GM18517 (cell line): ENCODE measurements at regions not wholly inside any gene's neighbourhood (a gene's known extent, or its start where the extent isn't known, plus 50 kb on each side); places are given as distances from the start of the nearest gene placed in this dataset.
A peak's percentile ranks its signal among the peaks of the same experiment; 100 is the strongest.
"Not testable (repeated sequence)": the region's sequence is repeated elsewhere in the genome, so short reads cannot be mapped to it uniquely, and the experiment has no call there.

Experiments used
- ATAC-seq: cut with Tn5 transposase; IDR thresholded peaks from one replicate; pipeline ENCODE4 v1.9.1; 2021; ENCODE audit warnings: mild to moderate bottlenecking, moderate library complexity; ENCODE audit not compliant: unreplicated experiment

DNA sequence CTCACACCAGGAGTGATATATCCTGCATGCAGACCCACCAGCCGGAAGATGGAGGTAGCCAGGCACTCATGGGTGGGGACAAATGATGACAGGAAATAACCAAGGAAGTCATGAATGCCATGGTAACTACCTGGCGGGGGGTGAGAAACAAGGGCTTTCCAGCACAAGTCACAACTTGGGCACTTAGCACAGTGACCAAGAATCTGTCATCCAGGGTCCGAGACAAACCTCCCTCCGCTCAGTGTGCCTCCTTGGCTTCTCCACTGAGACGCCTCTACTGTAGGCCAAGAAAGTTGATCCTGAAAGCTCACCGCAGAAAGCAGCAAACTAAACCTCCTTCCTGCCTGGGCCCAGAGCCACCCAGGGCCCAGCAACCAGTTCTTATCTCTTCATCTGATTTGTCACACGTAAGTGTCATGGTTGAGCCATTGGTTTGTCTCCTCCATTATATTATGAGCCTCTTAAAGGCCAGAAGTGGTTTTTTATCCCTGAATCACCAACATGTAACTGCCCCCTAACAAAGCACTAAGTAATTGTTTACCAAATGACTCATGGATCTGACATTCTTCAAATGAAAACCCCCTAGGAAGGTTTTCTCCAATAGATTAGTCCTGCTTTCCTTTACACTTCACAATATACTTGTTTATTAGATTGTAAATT lies 84.3 kb upstream of the TAB2 start:
- no peak for ATAC-seq

DNA sequence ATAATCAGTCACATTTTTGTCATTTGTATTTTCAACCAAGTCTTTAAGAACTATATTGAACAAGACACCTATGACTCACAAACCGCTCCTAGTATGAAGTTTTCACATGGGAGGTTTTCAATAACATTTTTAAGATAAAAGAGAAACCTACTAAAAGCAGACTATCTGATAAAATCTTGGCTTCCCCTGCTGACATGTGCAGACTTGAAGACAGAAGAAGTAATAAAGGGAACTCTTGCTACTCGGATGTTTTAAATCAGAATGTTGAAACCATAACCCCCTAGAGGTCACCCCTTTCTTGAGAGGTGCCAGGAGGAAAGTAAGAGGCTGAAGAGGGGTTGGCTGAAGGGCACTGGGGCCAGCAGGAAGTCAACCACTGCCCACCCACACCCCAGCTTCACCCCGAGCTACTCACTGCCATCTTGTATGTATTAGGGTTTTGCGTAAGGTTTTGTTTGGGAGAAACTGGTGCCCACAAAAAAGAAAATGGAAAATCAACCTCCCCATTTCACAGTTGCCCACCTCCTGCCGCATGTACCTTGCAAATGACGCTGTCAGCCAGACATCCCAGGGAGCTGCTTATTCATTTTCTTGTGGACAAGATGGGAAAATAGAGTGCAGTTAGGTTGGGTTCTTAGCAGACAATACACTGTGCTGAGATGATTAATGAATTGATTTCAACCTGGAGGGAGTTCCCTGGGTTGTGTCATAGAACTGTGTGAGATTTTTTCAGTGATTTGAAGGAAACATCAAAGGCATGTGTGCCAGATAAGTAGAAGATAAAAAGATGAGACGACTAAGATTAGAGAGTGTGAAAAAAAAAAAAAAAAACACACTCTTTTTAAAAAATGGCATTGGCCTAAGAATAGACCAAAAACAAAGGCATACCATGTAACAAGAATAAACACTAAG lies 83.2 kb upstream of the TAB2 start:
- ATAC-seq = no peak

DNA sequence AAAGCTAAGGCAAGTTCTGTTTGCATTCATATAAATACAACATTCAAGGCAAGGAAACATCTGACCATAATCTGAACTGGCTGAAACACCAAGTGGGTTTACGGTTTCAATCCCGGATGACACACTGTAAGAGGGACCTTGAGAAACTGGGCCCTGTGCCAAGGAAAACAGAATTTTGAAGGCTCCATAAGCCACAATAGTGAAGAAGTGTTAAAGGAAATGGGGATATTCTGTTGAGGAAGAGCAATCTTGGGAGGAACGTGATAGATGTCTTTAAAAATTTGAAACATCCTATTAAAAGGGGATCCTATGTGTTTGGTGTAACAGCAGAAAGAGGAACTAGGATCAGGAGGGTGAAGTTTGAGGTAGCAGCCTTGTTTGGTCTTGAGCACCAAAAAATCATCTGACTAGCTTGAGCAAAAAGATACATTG lies 82.4 kb upstream of the TAB2 start:
- ATAC-seq = peak; percentile 88

DNA sequence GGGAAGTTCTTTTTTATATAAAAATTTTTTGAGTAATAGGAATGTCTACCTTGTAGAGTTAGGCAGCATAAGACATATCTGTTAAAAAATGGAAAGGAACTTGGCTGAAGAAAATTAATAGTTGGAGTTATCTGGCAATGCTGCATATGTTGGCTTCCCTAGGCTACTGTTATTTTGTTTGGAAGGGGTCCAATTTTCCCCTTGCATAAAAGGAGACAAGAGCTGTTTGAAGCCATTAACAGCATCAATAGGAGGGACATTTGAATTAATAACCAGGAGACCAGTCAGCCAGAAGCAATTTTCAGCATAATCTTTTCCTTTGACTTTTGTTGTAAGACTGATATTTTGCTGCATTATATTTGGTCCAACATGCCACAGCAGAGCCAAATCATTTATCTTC lies 80.9 kb upstream of the TAB2 start:
- ATAC-seq = no peak

DNA sequence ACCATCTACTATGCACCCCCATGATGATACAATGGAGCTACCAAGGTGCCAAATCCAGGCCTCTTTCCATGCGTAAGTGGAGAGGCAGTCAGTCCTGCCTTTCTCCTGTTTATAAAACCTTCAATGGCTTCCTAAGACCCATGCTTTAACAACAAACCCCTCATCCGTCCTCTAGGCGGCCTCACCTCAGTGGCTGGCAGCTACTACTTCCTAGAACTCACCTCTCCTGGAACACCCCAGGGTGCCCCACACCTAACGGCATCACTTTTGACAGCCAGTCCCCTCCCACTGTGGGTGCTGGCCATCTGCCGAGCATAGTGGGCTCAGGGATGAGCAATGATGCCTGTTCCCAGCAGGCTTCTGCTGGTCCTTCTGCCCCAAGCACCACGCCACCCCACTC lies 80.0 kb upstream of the TAB2 start:
- ATAC-seq = no peak

DNA sequence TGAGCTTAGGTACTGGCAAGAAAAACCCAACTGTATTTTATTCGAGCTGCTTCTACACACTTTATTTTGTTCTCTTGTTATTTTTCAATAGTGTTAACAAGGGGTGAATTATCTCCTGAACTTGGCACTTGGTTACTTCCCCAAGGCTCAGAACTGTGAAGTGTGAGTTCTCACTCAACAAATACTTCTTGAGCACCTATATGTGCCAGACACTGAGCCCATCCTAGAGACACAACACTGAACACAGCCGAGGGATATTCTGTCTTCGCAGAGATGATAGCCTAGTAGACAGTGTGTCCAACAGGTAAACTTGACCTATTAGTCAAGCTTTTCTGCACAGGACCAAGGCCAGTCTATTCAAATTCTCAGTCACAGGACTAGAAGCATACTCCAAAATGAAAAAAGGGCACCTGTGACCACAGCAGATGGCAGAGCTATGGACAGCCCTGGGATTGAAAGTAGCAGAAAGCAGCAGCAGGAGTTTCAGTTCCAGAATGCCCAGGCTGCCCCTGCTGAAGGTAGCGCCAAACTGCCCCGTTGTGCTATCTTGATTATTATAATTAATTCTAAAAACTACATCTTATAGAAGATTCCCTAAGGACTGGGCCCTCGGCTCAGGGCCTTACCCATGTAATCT lies 77.8 kb upstream of the TAB2 start:
- no peak for ATAC-seq

DNA sequence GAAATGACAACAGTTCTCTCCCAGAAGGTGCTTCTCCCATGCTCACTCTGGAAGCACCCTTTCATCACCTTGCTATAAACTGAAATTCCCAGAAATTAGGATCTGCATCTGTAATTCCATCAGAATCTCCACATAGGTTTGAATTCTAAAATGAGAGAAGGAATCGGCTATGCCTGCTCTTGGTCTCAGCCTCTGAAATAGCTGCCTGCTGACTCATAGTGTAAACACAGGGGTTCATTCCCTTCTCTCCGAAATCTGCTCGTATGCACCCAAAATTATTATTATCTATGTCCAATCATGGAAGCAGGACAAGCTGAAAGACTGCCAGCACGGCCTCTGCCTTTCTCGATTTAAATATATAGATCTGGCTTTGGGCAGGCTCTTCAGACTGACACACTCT lies 74.6 kb upstream of the TAB2 start:
- no peak for ATAC-seq

DNA sequence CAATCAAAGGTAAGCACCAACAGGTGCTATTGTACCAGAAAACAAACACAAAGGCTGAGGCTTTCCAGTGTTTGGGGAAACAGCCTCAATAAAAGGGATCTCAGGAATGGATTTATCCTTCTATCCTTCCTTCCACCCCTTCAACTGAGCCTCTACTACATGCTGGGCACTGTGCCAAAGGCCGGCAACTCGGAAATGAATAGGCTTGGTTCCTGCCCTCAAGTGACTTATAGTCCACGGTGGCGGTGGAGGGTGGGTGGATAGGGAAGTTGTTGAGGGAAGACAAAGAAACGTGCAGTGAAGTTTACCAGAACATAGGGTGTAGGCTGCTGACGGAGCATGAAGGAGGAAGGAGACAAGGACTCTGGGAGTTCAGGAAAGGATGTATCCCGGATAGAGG lies 73.4 kb upstream of the TAB2 start:
- no peak for ATAC-seq

DNA sequence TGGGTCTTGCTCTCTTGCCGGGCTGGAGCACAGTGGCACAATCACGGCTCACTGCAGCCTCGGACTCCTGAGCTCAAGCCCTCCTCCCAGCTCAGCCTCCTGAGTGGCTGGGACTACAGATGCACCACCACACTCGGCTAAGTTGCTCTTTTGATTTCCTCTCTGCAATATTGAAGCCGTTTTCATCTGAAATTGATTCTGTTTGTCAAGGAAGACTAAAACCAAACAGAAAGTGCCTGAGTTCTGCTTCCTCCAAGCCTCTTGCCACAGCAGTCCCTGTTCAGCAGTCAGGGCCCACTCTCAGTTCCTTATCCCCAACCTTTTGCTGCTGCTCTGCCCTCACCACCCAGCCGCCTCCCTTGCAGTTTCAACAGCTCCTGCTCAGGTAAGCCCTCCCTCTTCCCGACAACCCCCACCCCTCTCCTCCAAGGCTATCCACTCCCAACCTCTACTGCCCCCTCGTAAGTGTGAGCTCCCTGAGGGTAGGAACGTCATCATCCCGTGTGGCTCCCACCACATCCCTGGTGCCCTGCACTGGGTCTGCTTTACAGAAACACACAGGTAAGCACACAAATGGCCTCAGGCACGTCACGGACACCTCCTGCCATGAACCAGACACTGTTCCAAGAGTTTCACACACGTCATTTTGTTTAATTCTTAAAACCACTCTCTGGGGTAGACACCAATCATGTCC lies 70.7 kb upstream of the TAB2 start:
- ATAC-seq = peak; percentile 96

DNA sequence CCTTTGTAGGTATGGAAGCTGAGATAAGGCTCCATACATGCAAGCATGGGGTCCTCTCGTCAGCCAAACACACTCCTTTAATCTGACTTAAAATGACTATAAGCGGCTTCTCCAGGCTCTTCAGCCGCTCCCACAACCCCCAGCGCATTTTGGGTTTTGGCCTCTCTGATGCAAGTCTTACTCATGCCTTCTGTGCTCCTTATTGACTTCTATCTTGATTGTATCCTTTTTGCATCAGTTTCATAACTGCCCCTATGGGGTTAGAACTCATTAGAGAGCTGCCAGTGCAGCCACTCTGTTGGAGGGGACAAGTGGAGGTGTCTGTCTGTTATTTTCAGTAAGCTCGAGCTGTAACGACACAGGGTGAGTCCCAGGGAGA lies 70.1 kb upstream of the TAB2 start:
- no peak for ATAC-seq

DNA sequence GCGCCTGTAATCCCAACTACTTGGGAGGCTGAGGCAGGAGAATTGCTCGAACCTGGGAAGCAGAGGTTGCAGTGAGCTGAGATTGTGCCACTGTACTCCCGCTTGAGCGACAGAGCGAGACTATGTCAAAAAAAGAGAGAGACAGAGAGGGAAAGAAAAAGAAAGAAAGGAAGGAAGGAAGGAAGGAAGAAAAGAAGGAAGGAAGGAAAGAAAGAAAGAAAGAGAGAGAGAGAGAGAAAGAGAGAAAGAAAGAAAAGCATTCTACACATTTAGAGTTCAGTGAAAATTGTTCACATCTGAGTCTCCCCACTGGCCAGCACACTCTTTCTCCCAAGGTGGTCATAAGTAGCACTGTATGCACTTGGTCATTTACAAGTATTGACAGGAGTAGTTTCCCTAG lies 69.2 kb upstream of the TAB2 start:
- ATAC-seq = not testable (repeated sequence)

DNA sequence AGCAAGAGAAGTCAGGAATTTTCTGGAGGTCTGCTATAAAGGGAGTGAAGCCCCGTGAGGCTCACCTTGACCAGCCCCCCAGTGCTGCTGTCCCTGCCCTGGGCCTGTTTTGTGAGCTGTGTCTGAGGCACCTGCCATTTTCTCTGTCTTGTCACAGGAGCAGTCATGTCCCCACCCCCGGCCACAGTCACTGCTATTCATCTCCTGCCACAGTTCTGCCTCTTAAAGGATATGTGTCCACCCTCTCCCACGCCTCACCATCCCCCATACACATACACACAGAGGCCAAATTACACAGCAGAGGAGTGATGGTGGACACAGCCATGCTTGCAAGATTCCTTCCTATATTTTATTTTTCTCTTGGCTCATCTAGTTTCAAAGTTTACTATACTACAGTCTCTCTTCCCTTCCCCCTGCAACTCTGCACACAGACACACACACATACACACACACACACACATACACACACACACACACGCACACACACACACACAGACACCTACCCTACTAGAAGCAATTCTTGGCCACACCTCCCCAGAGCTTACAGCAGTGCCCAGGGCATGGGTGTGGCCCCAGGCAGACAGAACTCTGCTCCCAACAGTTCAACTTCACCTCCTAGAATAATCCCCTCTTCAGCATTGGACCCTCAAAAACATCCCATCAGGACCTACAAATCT lies 68.7 kb upstream of the TAB2 start:
- ATAC-seq = no peak

DNA sequence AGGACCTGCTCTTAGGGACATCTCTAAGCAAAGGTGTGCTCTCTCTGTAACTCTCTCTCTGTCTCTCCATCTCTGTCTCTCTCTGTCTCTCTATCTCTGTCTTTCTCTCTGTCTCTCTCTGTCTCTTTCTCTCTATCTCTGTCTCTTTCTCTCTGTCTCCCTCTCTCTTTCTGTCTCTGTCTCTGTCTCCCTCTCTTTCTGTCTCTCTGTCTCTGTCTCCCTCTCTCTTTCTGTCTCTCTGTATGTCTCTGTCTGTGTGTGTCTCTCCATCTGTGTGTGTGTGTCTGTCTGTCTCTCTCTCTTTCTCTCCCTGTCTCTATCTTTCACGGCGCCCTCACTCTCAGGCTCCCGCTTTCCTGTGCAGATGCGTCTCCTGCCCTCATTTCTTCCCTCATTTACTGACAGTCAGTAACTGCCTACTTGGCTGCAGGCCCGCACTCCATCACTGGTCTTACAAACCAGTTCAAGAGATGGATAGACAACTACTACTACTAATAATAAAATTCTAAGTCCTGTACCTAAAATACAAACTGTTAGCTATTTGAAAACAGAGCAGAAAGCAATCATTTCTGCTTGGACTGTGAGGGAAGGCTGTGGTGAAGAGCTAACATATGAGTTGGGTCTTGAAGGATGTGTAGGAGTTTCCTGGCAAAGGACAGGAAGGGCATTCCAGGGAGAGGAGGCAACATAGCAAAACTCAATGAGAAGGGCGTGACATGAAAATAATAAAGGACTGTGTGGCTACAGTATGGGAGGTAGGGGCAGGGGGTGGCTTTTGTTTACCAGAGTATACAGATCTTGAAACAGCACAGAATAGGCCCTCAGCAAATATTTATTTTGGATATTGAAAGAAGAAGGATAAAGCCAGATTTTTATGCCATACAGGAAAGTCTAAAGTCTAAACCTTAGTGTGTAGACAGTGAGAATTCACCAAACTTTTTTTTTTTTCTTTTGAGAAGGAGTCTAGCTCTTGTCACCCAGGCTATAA lies 67.8 kb upstream of the TAB2 start:
- no peak for ATAC-seq

DNA sequence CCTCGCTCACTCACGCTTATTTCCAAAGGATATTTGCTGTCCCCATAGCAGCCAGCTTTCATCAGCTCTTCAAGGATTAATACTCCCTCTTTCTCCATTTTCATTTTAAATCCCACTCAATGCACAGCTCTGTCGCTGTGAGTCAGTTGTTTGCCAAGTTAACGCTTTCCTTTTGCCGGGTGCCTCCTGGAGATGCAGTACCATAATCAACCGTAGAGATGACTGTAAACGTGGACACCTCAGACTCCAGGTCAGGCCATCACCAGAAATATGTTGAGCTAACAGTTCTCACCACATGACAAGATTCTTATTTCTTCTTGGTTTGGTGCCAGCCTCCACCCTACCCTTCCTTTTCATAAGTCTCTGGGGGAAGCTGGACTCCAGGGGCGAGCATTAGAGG lies 66.6 kb upstream of the TAB2 start:
- ATAC-seq = no peak

DNA sequence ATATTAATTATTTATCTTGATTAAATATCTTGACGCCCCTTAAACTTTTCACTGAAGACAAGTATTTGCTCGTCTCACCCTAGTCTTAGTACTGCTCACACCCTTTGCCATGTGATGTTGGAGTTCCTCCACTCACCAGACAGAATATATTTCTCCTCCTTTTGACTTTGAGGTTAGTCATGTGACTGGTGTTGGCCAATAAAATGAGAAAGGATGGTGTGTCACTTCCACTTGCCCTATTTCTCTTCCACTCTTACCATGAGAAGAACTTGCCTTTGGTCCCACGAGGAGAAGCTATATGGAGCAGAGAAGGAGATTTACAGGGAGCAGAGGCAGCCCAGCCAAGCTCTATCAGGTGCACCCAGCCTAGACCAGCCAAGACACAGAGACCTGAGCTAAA lies 64.9 kb upstream of the TAB2 start:
- no peak for ATAC-seq

DNA sequence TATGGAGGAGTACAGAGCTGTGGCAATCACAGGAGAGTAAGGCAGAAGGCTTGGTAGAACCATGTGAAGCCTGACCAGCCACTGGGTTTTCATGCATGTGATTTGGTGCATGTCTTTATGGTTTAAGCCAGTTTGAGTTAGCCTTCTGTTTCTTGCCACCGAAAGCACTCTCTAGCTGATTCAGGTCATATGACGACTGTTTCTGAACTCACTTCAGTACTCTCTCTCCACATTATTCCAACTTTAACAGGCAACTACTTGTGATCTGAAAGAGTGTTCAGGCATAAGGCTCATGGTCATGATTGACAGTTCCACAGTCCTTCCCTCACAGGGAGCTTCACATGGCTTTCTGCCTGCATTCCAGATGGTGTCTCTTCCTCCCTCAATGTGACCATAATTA lies 63.3 kb upstream of the TAB2 start:
- no peak for ATAC-seq

DNA sequence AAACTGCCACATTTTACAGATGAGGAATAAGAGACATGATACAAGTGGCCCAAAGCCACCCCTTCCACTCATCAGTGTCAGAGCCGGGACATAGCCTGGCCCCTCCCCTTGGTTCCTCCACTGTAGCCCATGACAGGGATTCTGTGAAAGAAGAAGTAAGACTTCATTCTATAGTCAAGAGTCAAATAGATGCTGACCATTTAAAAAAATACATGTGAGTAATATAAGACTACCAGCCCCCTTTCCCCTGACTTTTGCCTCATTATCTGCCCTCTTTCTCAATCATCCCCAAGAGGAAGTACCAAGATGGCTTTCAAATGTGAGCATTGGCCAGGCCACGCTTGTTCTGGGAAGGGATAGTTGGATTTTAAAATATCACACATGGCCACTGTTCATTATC lies 57.8 kb upstream of the TAB2 start:
- ATAC-seq = no peak

DNA sequence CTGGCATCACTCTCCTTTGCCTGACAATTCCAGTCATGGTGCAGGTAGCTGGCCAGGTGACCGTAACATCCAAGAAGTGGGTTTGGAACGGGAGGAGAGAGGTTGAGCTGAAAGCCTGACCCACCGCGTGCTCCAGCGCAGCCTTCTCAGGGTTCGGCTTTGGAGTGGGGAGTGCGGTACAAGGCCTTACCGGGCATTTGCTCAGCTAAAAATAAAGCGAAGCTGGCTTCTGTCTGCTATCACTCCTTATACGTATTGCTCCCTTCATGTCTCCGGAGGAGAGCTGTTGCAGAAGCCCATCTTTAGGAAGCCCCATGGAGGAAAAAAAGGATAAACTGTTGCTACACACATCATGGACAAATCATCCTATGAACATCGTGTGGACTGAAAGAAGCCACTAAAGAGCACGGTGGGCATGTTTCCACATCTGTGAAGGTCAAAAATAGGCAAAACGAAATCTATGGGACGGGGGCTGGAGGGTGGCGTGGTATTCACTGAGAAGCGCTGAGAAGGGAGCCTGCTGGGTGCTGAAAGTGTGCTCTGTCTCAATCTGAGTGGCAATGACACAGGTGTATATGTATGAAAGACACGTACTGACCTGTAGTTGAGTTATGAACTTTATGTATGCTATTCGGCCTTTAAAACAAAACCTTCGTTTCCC lies 57.2 kb upstream of the TAB2 start:
- no peak for ATAC-seq

DNA sequence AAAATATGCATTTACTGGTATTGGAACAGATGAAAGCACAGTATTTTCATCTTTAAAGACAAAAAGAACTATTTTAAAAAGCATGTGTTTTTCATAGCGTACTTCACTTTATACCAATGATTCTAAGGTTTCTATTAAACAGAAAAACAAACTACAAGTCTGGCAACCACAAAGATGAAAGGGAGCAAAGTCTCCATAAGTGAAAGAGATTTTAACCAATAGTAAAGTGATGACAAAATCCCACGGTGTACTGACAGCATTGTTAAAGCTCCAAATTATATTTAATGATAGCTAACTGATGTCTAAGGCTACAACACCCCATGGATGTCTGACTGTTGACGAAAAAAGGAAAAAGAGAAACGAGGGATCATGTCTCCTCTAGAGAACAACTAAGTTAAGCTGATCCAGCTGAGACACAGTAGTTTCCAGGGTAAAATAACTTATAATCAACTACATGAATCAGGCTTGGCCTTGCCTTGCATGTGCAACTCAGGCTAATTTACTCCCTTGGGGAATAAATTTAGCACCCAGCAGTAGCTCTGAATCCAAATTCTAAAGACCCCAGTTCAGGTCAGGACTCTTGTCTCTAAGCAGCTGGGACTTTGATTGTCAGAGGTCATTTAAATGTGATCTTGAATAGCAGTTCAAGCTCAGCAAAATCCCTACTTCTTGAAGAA lies 56.0 kb upstream of the TAB2 start:
- ATAC-seq = no peak
